ENCODE measurements at regions not wholly inside any gene's neighbourhood (a gene's known extent, or its start where the extent isn't known, plus 50 kb on each side); places are given as distances from the start of the nearest gene placed in this dataset.

GRCh38 chr17:36667922-36668321 is 66.5 kb downstream of the MRM1 start (continued):
- TF ChIP-seq NRF1 (IDR thresholded peaks at IDR 0.05; ENCODE audit: low read depth, low read length), result no peak

- 94% methylated on average over 1 of the region's 1 CpG; no CpG with 5 or more reads in 1 of the 2 experiments for WGBS, 2 experiments (ENCODE audit: extremely low coverage in 1 of 2, insufficient coverage in 1 of 2, insufficient read length in 1 of 2, insufficient replicate concordance in 2 of 2, low coverage in 1 of 2, low lambda C conversion rate in 2 of 2, missing lambda C conversion rate in 1 of 2)
- no peak for FAIRE-seq
- H2AFZ ChIP-seq (ENCODE audit: low read length), result no peak overlapping the region
- H3K4me3 ChIP-seq (ENCODE audit: extremely low read depth in 1 of 4, insufficient read depth in 2 of 4, low read depth in 3 of 4, low read length in 4 of 4), result no peak overlapping the region
- no peaks in the 10 kb centered on the region for H3K79me2 ChIP-seq (ENCODE audit: control insufficient read depth in 1 of 2, insufficient read depth in 2 of 2, low read length in 2 of 2)
- H3K27me3 ChIP-seq (replicated peaks in 1 of 4; ENCODE audit: control insufficient read depth in 3 of 4, extremely low read depth in 1 of 4, insufficient read depth in 3 of 4, low read length in 3 of 4), result no peaks in the 10 kb centered on the region
- no peak overlapping the region for H3K18ac ChIP-seq (ENCODE audit: extremely low read depth, low read length)
- no peaks in the 10 kb centered on the region for H4K20me1 ChIP-seq (replicated peaks in 1 of 2; ENCODE audit: control insufficient read depth in 1 of 2, insufficient read depth in 2 of 2, low read length in 2 of 2)
- POLR2A ChIA-PET (ENCODE audit: partially characterized antibody), result no interaction called here
- no peak overlapping the region for H3K14ac ChIP-seq (ENCODE audit: insufficient read length)
- CTCF ChIA-PET (ENCODE audit: partially characterized antibody), result interaction anchor here (1.0 to 6.5 kb wide), 5 partner anchors 12 to 40 kb away, joined by 3 to 27 read pairs (median 4); no protein-coding TSS in a partner anchor
- no peak overlapping the region for H3K23ac ChIP-seq (ENCODE audit: insufficient read length)
- H2BK12ac ChIP-seq (ENCODE audit: low read depth, low read length), result no peak overlapping the region
- no peak for DNase-seq (ENCODE audit: low read depth in 1 of 2, low spot score in 2 of 2)
- H3K9ac ChIP-seq (replicated peaks in 1 of 4; ENCODE audit: extremely low read depth in 1 of 4, low read depth in 3 of 4, low read length in 3 of 4), result no peak overlapping the region
- no peak overlapping the region for H4K8ac ChIP-seq (ENCODE audit: extremely low read depth, insufficient read depth, low read length)
- H3K4me1 ChIP-seq (replicated peaks in 1 of 4; ENCODE audit: control insufficient read depth in 3 of 4, insufficient read depth in 4 of 4, low read length in 3 of 4), result no peaks in the 10 kb centered on the region; a peak in 3 of 7 replicates
- no peak overlapping the region for H2BK5ac ChIP-seq (ENCODE audit: low read depth, low read length)
- no peak overlapping the region for H3K56ac ChIP-seq (replicated peaks; ENCODE audit: insufficient read length, low read depth, low read length)
- H3K9me3 ChIP-seq (ENCODE audit: insufficient read depth in 2 of 2, low read depth in 1 of 2, low read length in 1 of 2), result no peaks in the 10 kb centered on the region
- TF ChIP-seq POLR2AphosphoS5 (IDR thresholded peaks at IDR 0.05; ENCODE audit: low read depth, low read length) (no peak), SP2 (IDR thresholded peaks at IDR 0.05; ENCODE audit: low read length) (no peak), MAFK (IDR thresholded peaks at IDR 0.05; ENCODE audit: low read depth, low read length) (no peak)
- no peak overlapping the region for H2BK15ac ChIP-seq (ENCODE audit: low read length)
- H2BK20ac ChIP-seq (ENCODE audit: low read length), result no peak overlapping the region
- no peak overlapping the region for H2AK5ac ChIP-seq (ENCODE audit: low read depth, low read length)
- H3K4ac ChIP-seq (replicated peaks; ENCODE audit: insufficient read length, low read depth, low read length), result no peak overlapping the region
- H3K79me1 ChIP-seq (ENCODE audit: low read depth, low read length), result no peaks in the 10 kb centered on the region
- H2BK120ac ChIP-seq (replicated peaks; ENCODE audit: low read depth, low read length), result no peak overlapping the region
- no peaks in the 10 kb centered on the region for H3K36me3 ChIP-seq (ENCODE audit: control insufficient read depth in 2 of 4, insufficient read depth in 4 of 4, low read length in 3 of 4)
- no peak overlapping the region for H4K5ac ChIP-seq (ENCODE audit: insufficient read length, low read depth, low read length)
- no peak overlapping the region for H3K4me2 ChIP-seq (ENCODE audit: insufficient read depth in 1 of 2, low read depth in 2 of 2, low read length in 2 of 2)
- H4K91ac ChIP-seq (replicated peaks; ENCODE audit: insufficient read length, low read length), result no peak overlapping the region
- H3K23me2 ChIP-seq (ENCODE audit: low read depth, low read length), result no peaks in the 10 kb centered on the region
- no peak overlapping the region for H3K27ac ChIP-seq (ENCODE audit: low read depth, low read length)
Measured at GRCh38 chr17:36668824-36669223, 67.4 kb downstream of the MRM1 start.
